NCI-H146 treated with DMSO at 0.1 percent for 48 hours (cell line): ENCODE measurements at regions not wholly inside any gene's neighbourhood (a gene's known extent, or its start where the extent isn't known, plus 50 kb on each side); places are given as distances from the start of the nearest gene placed in this dataset.
"Not testable (repeated sequence)": the region's sequence is repeated elsewhere in the genome, so short reads cannot be mapped to it uniquely, and the experiment has no call there.

Source experiments
- DNase-seq: peaks from one replicate; lab custom pipeline; 2025; ENCODE audit not compliant: unreplicated experiment; lab: John Stamatoyannopoulos, UW

DNA sequence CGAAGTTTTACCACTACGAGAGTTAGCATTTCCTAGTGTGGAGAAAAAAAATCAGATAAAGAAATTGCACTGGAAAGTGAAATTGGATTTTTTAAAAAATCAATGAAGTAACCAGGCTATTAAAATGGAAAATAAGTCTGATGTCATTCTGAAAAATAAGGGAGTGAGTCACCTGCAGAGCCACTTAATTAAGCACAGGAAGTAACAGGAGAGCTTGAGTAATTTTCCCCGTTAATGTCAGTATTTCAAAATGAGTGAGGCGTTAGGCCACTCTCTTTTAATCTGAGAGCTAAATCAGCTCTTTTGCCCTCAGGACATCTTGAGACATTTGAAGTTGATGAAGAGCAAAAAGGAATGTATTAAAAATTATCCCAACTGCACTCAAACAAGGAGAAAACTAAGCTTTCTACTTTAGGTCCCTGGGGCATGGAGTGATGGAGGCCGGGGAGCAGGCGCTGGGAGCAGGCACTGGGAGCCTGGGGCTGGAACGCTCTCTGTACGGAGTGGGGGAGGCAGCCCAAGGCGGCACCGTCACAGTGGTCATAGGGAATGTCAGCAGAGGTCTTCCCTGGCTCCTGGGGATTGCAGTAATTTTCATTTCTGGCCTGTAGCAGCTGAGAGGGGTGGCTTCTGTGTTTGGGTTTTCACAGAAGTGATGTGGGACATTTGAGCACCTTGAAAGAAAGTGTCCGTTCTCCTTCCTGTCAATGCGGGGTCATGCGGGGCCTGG lies 194.6 kb downstream of the BCL2L11 start:
- DNase-seq, result not testable (repeated sequence)

GRCh38 chr2:111316221-111316741 lies 195.6 kb downstream of the BCL2L11 start:
- not testable (repeated sequence) for DNase-seq

DNA sequence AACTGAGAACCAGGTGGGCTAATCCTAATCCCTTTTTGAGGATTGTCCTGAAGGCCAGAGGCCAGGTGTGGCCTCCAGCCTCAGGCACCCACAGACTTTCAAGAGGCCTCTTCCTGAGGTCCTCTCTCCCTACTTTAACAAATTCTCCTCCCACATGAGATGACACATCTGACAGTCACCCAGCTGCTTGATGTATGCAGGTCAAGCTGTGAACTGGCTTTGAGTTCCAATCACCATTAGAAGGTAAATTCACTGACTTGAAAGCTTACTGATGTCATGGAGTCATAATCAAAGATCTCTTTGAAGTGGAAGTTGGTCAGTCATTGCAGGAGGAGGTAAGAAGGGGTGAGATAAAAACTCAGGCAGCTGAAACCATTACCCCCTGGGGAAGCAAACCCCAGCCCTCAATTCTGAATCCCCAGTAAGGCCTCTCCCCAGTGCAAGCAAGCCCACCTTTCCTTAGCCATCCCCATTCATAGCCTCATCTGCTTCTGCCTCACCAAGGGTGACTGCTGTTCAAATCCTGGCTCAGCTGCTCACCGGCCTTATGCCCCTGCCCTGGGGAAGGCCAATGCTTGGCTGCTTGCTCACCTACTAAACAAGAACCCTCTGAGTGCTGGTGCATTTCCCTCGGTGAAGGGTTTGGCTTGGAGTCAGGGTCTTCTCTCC lies 196.3 kb downstream of the BCL2L11 start:
- not testable (repeated sequence) for DNase-seq

DNA sequence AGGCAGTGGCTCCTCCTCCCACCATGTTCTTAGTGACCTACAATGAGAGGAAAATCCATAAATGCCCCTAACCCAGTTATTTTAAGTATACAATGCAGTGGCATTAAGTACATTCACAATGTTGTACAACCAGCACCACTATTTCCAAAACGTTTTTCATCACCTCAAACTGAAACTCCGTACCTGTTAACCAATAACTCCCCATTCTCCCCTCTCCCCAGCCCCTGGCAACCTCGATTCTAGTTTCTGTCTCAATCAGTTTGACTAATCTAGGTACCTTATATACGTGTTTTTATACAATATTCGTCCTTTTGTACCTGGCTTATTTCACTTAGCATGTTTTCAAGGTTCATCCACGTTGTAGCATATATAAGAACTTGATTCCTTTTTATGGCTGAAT lies 198.8 kb downstream of the BCL2L11 start:
- DNase-seq, result not testable (repeated sequence)

DNA sequence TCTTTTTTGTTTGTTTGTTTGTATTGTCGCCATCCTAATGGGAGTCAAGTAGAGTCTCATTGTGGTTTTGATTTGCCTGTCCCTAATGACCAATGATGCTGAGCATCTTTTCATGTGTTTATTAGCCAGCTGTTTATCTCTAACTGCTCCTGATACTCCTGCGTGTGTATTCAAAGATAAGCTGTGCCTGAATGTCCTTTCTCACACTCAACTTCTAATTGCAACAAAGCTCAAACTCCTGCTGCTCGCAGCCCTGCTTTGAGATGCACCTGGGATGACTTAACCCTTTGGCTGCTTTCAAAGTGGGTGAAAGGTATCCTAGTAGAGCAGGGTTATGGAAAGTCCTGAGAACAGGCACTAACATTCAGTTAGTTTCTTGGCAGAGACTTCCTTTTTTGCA lies 199.6 kb downstream of the BCL2L11 start:
- not testable (repeated sequence) for DNase-seq

- not testable (repeated sequence) for DNase-seq
These were observed 200.3 kb downstream of the BCL2L11 start for GRCh38 chr2:111320965-111321364.

GRCh38 chr2:111323384-111323783 lies 202.7 kb downstream of the BCL2L11 start:
- DNase-seq, result not testable (repeated sequence)

- not testable (repeated sequence) for DNase-seq
These were observed 207.0 kb downstream of the BCL2L11 start for GRCh38 chr2:111327726-111328125.

DNA sequence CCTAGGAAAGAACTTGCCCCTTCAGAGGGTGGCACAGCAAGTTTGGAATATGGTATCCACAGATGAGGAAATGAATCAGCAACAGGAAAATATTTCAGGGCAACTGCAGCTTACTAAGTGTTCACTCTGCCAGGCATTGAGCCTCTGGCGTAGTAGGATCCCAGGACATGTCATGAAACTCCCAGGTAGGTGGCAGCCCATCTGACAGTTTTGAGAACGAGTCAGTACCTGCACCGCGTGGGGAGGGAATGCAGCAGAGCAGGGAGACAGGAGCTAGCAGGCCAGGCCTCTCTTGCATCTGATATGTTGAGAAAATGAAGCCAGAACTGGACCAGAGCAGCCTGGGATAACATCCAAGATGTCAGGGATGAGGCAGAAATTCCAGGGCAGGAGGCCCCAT lies 208.6 kb downstream of the BCL2L11 start:
- DNase-seq, result not testable (repeated sequence)

GRCh38 chr2:111331099-111331724 lies 210.5 kb downstream of the BCL2L11 start:
- DNase-seq, result not testable (repeated sequence)

DNA sequence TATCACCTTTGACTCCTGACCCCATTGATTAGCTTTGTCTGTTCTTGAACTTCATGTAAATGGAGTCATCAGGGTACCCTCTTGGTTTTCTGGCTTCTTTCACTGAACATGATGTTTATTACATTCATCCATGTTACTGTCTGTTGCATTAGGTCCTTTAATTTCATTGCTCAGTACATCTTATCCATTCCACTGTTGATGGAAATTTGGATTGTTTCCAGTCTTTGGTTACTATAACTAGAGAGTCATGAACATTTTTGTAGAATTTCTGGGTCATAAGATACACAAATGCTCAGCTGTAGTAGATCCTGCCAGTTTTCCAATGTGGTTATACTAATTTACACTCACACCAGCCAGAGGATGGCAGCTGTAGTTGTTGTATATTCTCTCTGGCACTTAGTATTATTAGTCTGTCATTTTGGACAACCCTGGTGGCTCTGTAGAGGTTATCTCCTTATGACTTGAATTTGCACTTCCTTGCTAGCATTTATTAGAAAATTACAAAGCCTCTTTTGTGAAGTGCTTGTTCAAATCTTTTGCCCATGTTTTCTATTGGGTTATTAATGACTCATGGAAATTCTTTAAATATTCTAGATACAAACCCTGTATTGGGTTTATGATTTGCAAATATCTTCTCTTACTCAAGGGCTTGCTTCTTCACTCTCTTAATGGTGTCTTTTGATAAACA lies 214.7 kb downstream of the BCL2L11 start:
- not testable (repeated sequence) for DNase-seq

DNA sequence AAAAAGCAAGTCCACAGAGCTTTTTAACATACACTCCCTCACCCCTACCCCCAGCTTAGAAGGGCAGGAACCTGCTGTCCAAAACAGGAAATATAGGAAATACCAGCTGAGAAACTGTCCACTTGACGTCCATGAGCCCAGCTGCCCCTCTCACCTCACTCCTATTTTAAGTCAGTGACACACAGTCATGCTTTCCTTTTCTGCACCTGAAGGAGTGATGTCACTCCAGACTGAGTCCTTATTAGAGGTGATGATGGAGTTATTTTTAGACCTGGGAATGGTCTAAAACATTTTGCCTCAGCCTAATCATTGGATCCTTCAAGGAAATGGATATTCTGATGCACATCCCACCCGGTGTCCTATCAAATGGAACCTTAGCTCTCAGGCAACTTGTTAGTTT lies 217.8 kb downstream of the BCL2L11 start:
- DNase-seq, result not testable (repeated sequence)

- DNase-seq, result not testable (repeated sequence)
These were observed 218.8 kb downstream of the BCL2L11 start for GRCh38 chr2:111339476-111339875.

DNA sequence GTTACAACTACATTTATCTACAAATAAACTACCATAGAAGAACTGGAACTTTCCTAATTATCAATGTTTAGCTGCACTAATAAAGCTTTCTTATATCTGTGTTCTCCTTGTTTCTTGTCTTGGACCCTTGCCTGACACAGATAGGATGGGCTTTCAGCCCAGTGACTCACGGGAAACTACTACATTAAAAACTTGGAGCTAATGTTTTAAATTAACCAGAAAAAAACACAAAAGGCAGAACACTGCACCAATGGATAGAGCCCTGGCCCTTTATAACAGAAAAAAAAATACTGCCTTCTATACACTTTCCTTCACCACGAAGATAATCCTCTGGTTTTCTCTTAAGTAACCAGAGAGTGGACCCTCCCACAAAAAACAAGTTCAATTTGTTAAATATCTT lies 223.9 kb downstream of the BCL2L11 start:
- not testable (repeated sequence) for DNase-seq

DNA sequence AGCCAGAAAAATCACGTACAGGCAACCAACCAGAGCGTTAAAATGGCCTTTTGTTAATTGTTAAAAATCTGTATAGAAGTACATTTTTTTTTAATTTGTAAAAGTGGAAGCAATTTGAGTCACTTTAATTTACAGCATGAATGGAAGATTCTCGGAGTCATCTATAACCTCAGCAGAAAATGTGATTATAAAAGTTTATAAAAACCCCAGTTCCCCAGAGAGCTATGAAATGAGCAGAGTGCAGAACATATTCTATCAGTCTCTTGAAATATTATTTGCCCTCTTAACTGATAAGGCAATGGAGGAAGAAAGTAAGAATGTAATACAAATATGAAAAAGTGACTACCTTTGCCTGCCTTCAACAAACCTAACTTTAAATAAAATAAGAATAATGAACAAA lies 224.7 kb downstream of the BCL2L11 start:
- DNase-seq, result not testable (repeated sequence)

- DNase-seq, result not testable (repeated sequence)
These were observed 225.6 kb downstream of the BCL2L11 start for GRCh38 chr2:111346018-111346930.

GRCh38 chr2:111347695-111348094 lies 227.0 kb downstream of the BCL2L11 start:
- not testable (repeated sequence) for DNase-seq

DNA sequence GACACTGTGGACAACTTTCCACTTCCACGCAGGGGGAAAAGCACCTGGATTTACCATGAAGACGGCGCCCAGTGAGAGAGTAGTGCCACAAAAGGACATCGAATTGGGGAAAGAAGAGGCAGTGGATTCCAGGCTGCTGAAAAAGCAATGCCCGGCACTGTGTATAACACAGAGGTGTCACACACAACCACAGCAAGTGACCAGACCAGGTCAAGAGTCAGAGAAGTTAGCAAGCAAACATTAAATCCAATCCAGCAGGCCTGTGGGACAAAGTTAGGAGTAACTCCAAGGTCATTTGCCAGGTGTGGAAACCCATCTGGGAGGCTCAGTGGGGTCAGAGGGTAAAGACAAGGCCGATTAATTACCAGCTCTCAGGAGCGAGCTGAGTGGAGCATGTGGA lies 227.6 kb downstream of the BCL2L11 start:
- not testable (repeated sequence) for DNase-seq

- DNase-seq, result not testable (repeated sequence)
These were observed 234.5 kb downstream of the BCL2L11 start for GRCh38 chr2:111355022-111355817.
